ENCODE measurements at regions not wholly inside any gene's neighbourhood (a gene's known extent, or its start where the extent isn't known, plus 50 kb on each side); places are given as distances from the start of the nearest gene placed in this dataset.

DNA sequence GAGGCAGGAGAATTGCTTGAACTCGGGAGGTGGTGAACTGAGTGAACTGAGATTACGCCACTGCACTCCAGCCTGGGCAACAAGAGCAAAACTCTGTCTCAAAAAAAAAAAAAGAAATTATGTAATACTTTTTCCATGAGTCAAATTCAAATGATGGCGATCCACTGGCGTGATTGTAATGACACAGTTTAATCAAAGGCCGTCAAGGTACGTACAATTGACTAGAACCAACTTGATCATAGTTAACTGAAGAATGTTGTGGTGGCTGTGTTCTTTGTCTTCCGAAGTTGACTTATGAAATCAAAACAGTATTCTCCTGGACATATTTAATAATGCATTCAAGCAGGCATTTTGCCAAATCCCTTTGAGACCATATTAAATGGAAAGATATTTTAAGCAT, 318.6 kb upstream of the FAT1 start:
- H3K27me3 ChIP-seq, result no peaks in the 10 kb centered on the region
- no peaks in the 10 kb centered on the region for H3K36me3 ChIP-seq
- H3K27ac ChIP-seq, result no peak overlapping the region
- no peak for DNase-seq (ENCODE audit: low read depth in 1 of 2, low spot score in 1 of 2)
- no peaks in the 10 kb centered on the region for H3K9me3 ChIP-seq (ENCODE audit: low read depth)
- H3K4me3 ChIP-seq, result no peak overlapping the region
- TF ChIP-seq, protein P1, sequence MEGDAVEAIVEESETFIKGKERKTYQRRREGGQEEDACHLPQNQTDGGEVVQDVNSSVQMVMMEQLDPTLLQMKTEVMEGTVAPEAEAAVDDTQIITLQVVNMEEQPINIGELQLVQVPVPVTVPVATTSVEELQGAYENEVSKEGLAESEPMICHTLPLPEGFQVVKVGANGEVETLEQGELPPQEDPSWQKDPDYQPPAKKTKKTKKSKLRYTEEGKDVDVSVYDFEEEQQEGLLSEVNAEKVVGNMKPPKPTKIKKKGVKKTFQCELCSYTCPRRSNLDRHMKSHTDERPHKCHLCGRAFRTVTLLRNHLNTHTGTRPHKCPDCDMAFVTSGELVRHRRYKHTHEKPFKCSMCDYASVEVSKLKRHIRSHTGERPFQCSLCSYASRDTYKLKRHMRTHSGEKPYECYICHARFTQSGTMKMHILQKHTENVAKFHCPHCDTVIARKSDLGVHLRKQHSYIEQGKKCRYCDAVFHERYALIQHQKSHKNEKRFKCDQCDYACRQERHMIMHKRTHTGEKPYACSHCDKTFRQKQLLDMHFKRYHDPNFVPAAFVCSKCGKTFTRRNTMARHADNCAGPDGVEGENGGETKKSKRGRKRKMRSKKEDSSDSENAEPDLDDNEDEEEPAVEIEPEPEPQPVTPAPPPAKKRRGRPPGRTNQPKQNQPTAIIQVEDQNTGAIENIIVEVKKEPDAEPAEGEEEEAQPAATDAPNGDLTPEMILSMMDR (IDR thresholded peaks at IDR 0.05; ENCODE audit: low read depth, low read length), result no peak
- no peaks in the 10 kb centered on the region for H3K4me1 ChIP-seq (ENCODE audit: low read depth)

DNA sequence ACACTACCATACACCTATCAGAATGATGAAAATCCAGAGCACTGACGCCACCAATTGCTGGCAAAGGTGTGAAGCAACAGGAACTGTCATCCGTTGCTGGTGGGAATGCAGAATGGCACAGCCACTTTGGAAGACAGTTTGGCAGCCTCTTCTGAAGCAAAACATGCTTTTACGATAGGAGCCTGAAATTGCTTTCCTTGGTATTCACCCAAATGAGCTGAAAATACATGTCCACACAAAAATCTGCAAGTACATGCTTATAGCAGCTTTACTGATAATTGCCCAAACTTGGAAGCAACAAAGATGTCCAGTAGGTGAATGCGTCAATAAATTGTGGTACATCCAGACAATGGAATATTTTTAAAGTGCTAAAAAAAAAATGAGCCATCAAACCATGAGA, 322.8 kb upstream of the FAT1 start:
- H3K4me1 ChIP-seq (ENCODE audit: low read depth), result no peaks in the 10 kb centered on the region
- TF ChIP-seq, protein P1 (IDR thresholded peaks at IDR 0.05; ENCODE audit: low read depth, low read length), result no peak
- H3K36me3 ChIP-seq, result no peaks in the 10 kb centered on the region
- no peak for DNase-seq (ENCODE audit: low read depth in 1 of 2, low spot score in 1 of 2)
- no peak overlapping the region for H3K27ac ChIP-seq
- no peaks in the 10 kb centered on the region for H3K27me3 ChIP-seq
- no peak overlapping the region for H3K4me3 ChIP-seq
- no peaks in the 10 kb centered on the region for H3K9me3 ChIP-seq (ENCODE audit: low read depth)

GRCh38 chr4:187059021-187059420, 335.4 kb upstream of the FAT1 start:
- no peaks in the 10 kb centered on the region for H3K36me3 ChIP-seq
- no peak overlapping the region for H3K4me3 ChIP-seq

DNA sequence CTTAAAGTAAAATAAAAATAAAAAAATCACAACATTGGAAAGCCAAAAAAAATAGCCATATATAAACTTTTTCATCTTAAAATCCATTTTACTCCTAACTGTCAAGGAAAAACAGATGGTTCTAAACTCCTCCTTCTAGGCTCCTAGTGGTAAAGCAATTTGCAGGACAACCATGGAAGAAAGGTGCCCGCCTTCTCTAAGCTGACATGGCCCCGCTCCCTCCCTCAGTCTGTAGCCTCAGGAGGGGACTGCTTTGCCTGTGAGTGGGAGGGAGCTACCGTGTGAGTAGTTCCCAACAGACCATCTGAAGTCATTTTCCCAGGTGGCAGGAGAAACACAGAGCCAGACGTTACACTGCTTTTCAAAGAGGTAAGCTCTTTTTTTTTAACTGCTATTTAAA, 336.2 kb upstream of the FAT1 start:
- Histone ChIP-seq H3K36me3 (no peaks in the 10 kb centered on the region), H3K4me3 (no peak overlapping the region), H3K27me3 (no peaks in the 10 kb centered on the region), H3K4me1 (ENCODE audit: low read depth) (no peaks in the 10 kb centered on the region), H3K27ac (no peak overlapping the region), H3K9me3 (ENCODE audit: low read depth) (no peaks in the 10 kb centered on the region)
- TF ChIP-seq, protein P1 (IDR thresholded peaks at IDR 0.05; ENCODE audit: low read depth, low read length), result no peak
- DNase-seq (ENCODE audit: low read depth in 1 of 2, low spot score in 1 of 2), result no peak

More at GRCh38 chr4:187059021-187059420, 335.4 kb upstream of the FAT1 start:
- Histone ChIP-seq H3K9me3 (ENCODE audit: low read depth) (no peaks in the 10 kb centered on the region), H3K4me1 (ENCODE audit: low read depth) (no peaks in the 10 kb centered on the region), H3K27ac (no peak overlapping the region), H3K27me3 (no peaks in the 10 kb centered on the region)
- TF ChIP-seq, protein P1 (IDR thresholded peaks at IDR 0.05; ENCODE audit: low read depth, low read length), result no peak
- no peak for DNase-seq (ENCODE audit: low read depth in 1 of 2, low spot score in 1 of 2)

DNA sequence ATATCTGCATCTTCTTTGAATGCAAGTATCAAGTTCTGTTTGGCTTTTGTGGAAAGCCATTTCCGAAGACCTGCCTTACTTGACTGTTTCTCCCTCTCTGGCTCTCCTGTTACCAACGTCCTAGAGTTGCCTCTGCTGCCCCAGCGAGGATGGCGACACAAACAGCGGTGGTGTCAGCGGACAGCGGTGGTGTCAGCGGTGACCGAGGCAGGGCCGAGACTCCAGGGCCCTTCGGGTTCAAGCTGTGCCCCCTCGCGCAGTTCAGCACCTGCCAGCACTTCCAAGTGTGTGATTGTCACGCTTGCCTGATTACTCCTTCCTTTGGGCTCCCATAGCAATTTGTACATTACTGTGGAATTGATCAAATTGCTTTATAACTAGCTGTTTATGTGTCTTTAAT, 336.9 kb upstream of the FAT1 start:
- Histone ChIP-seq H3K27me3 (no peaks in the 10 kb centered on the region), H3K36me3 (no peaks in the 10 kb centered on the region), H3K4me1 (ENCODE audit: low read depth) (no peaks in the 10 kb centered on the region), H3K4me3 (no peak overlapping the region), H3K9me3 (ENCODE audit: low read depth) (no peaks in the 10 kb centered on the region), H3K27ac (no peak overlapping the region)
- TF ChIP-seq, protein P1 (IDR thresholded peaks at IDR 0.05; ENCODE audit: low read depth, low read length), result no peak
- no peak for DNase-seq (ENCODE audit: low read depth in 1 of 2, low spot score in 1 of 2)

DNA sequence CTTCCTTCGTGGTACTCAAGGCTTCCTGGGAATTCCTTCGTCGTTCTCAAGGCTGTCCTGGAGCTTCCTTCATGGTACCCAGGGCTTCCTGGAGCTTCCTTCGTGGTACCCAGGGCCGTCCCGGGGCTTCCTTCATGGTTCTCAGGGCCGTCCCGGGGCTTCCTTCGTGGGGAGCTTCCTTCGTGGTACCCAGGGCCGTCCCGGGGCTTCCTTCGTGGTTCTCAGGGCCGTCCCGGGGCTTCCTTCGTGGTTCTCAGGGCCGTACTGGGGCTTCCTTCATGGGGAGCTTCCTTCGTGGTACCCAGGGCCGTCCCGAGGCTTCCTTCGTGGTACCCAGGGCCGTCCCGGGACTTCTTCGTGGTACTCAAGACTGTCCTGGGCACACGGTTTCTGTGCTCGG, 339.6 kb upstream of the FAT1 start:
- Histone ChIP-seq H3K9me3 (ENCODE audit: low read depth) (no peaks in the 10 kb centered on the region), H3K27ac (no peak overlapping the region), H3K4me3 (no peak overlapping the region), H3K4me1 (ENCODE audit: low read depth) (no peaks in the 10 kb centered on the region), H3K27me3 (no peaks in the 10 kb centered on the region), H3K36me3 (no peaks in the 10 kb centered on the region)
- no peak for DNase-seq (ENCODE audit: low read depth in 1 of 2, low spot score in 1 of 2)
- TF ChIP-seq, protein P1 (IDR thresholded peaks at IDR 0.05; ENCODE audit: low read depth, low read length), result no peak
